ACHN (cell line): ENCODE measurements at regions not wholly inside any gene's neighbourhood (a gene's known extent, or its start where the extent isn't known, plus 50 kb on each side); places are given as distances from the start of the nearest gene placed in this dataset.

Source experiments
- DNase-seq: peaks from one replicate; pipeline ENCODE4 v3.0.0-alpha.2; 2015
- in situ Hi-C: cut with HindIII; loops from 2 replicates; pipeline ENCODE4 v1.10.0; 2017; ENCODE audit warnings: low sequenced_read_pairs, low pct_ligation_motif_present, low pct_unique_long_range_greater_than_20kb

GRCh38 chr1:22375601-22376000, 76.0 kb upstream of the ZBTB40 start:
- DNase-seq, result no peak
- in situ Hi-C loops, result no loop called here

GRCh38 chr1:22376001-22376400, 75.7 kb upstream of the ZBTB40 start:
- DNase-seq, result no peak
- in situ Hi-C loops, result no loop called here

GRCh38 chr1:22376546-22376945, 75.1 kb upstream of the ZBTB40 start:
- DNase-seq, result no peak

GRCh38 chr1:22376976-22377375, 74.7 kb upstream of the ZBTB40 start:
- DNase-seq, result no peak
- in situ Hi-C loops, result no loop called here

More at GRCh38 chr1:22376546-22376945, 75.1 kb upstream of the ZBTB40 start:
- in situ Hi-C loops, result no loop called here

- no peak for DNase-seq
- in situ Hi-C loops, result no loop called here
Observed at GRCh38 chr1:22379566-22379965, 72.1 kb upstream of the ZBTB40 start.

GRCh38 chr1:22380024-22380785, 71.4 kb upstream of the ZBTB40 start:
- in situ Hi-C loops, result no loop called here

GRCh38 chr1:22383526-22384294, 67.9 kb upstream of the ZBTB40 start:
- in situ Hi-C loops, result no loop called here
- no peak for DNase-seq

More at GRCh38 chr1:22380024-22380785, 71.4 kb upstream of the ZBTB40 start:
- no peak for DNase-seq

- in situ Hi-C loops, result no loop called here
- DNase-seq, result no peak
Observed at GRCh38 chr1:22385537-22385936, 66.1 kb upstream of the ZBTB40 start.

GRCh38 chr1:22386774-22387173, 64.9 kb upstream of the ZBTB40 start:
- in situ Hi-C loops, result no loop called here
- DNase-seq, result no peak

- in situ Hi-C loops, result no loop called here
- DNase-seq, result no peak
Observed at GRCh38 chr1:22387919-22388580, 63.6 kb upstream of the ZBTB40 start.

GRCh38 chr1:22388671-22389450, 62.8 kb upstream of the ZBTB40 start:
- DNase-seq, result no peak
- in situ Hi-C loops, result no loop called here

- no peak for DNase-seq
- in situ Hi-C loops, result no loop called here
Observed at GRCh38 chr1:22393587-22393986, 58.1 kb upstream of the ZBTB40 start.

GRCh38 chr1:22398656-22399420, 52.8 kb upstream of the ZBTB40 start:
- no peak for DNase-seq
- in situ Hi-C loops, result no loop called here

- in situ Hi-C loops, result no loop called here
Observed at GRCh38 chr1:22399421-22400091, 52.1 kb upstream of the ZBTB40 start.

More at GRCh38 chr1:22399421-22400091, 52.1 kb upstream of the ZBTB40 start:
- DNase-seq, result no peak
